ENCODE measurements at regions not wholly inside any gene's neighbourhood (a gene's known extent, or its start where the extent isn't known, plus 50 kb on each side); places are given as distances from the start of the nearest gene placed in this dataset.

- Mint-ChIP-seq H3K27ac (no peak overlapping the region), H3K4me1 (no peaks in the 10 kb centered on the region), H3K27me3 (ENCODE audit: low read depth) (peaks cover 6% of the 10 kb centered on the region), H3K4me3 (no peak overlapping the region), H3K36me3 (no peaks in the 10 kb centered on the region), H3K9me3 (peaks cover 14% of the 10 kb centered on the region)
- TF ChIP-seq, protein P1, sequence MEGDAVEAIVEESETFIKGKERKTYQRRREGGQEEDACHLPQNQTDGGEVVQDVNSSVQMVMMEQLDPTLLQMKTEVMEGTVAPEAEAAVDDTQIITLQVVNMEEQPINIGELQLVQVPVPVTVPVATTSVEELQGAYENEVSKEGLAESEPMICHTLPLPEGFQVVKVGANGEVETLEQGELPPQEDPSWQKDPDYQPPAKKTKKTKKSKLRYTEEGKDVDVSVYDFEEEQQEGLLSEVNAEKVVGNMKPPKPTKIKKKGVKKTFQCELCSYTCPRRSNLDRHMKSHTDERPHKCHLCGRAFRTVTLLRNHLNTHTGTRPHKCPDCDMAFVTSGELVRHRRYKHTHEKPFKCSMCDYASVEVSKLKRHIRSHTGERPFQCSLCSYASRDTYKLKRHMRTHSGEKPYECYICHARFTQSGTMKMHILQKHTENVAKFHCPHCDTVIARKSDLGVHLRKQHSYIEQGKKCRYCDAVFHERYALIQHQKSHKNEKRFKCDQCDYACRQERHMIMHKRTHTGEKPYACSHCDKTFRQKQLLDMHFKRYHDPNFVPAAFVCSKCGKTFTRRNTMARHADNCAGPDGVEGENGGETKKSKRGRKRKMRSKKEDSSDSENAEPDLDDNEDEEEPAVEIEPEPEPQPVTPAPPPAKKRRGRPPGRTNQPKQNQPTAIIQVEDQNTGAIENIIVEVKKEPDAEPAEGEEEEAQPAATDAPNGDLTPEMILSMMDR (IDR thresholded peaks at IDR 0.05; ENCODE audit: unreplicated experiment) = no peak
- no peak for DNase-seq (ENCODE audit: low spot score in 2 of 2, unreplicated experiment in 2 of 2)
Observed at GRCh38 chrX:109312757-109313156, 169.1 kb downstream of the GUCY2F start.

GRCh38 chrX:109310031-109310430 is 171.9 kb downstream of the GUCY2F start:
- Mint-ChIP-seq H3K4me3 (no peak overlapping the region), H3K9me3 (no peaks in the 10 kb centered on the region), H3K27me3 (ENCODE audit: low read depth) (peaks cover 4% of the 10 kb centered on the region), H3K4me1 (no peaks in the 10 kb centered on the region), H3K36me3 (no peaks in the 10 kb centered on the region), H3K27ac (no peak overlapping the region)
- DNase-seq (ENCODE audit: low spot score in 2 of 2, unreplicated experiment in 2 of 2) = no peak
- TF ChIP-seq, protein P1 (IDR thresholded peaks at IDR 0.05; ENCODE audit: unreplicated experiment) = no peak

- Mint-ChIP-seq H3K36me3 (no peaks in the 10 kb centered on the region), H3K9me3 (no peaks in the 10 kb centered on the region), H3K27me3 (ENCODE audit: low read depth) (no peaks in the 10 kb centered on the region), H3K27ac (no peak overlapping the region), H3K4me1 (peaks cover 4% of the 10 kb centered on the region), H3K4me3 (no peak overlapping the region)
- TF ChIP-seq, protein P1 (IDR thresholded peaks at IDR 0.05; ENCODE audit: unreplicated experiment) = no peak
- DNase-seq (ENCODE audit: low spot score in 2 of 2, unreplicated experiment in 2 of 2) = no peak
Observed at GRCh38 chrX:109301177-109301576, 180.7 kb downstream of the GUCY2F start.

DNA sequence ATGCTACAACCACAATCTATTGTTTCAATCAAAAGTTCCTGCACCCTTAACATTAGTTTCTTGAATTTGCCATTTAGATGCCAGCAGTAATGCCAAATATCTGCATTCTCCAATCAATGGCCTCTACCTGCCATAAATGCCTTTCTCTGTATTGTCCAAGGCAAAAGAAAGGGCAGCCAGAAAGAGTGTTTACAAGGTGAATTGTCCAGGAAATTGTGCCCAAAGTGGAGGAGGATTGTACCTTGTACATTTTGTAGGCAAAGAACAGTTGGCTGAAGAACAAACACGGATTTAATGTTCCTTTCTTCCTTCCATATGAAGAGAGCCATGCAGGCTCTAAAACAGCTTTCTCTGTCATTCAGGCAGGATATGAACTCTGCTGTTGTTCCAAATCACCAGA is 181.5 kb downstream of the GUCY2F start:
- no peak overlapping the region for H3K4me3 Mint-ChIP-seq
- H3K4me1 Mint-ChIP-seq = peaks cover 4% of the 10 kb centered on the region
- no peak for DNase-seq (ENCODE audit: low spot score in 2 of 2, unreplicated experiment in 2 of 2)
- no peaks in the 10 kb centered on the region for H3K9me3 Mint-ChIP-seq
- no peaks in the 10 kb centered on the region for H3K27me3 Mint-ChIP-seq (ENCODE audit: low read depth)
- TF ChIP-seq, protein P1 (IDR thresholded peaks at IDR 0.05; ENCODE audit: unreplicated experiment) = no peak
- H3K27ac Mint-ChIP-seq = no peak overlapping the region
- no peaks in the 10 kb centered on the region for H3K36me3 Mint-ChIP-seq

- peaks cover 6% of the 10 kb centered on the region for H3K9me3 Mint-ChIP-seq
- no peaks in the 10 kb centered on the region for H3K36me3 Mint-ChIP-seq
- no peaks in the 10 kb centered on the region for H3K27me3 Mint-ChIP-seq (ENCODE audit: low read depth)
- peaks cover 8% of the 10 kb centered on the region for H3K4me1 Mint-ChIP-seq
- no peak overlapping the region for H3K4me3 Mint-ChIP-seq
- TF ChIP-seq, protein P1 (IDR thresholded peaks at IDR 0.05; ENCODE audit: unreplicated experiment) = no peak
- peak overlapping the region; percentile 3 for H3K27ac Mint-ChIP-seq
- no peak for DNase-seq (ENCODE audit: low spot score in 2 of 2, unreplicated experiment in 2 of 2)
Observed at GRCh38 chrX:109299091-109299490, 182.8 kb downstream of the GUCY2F start.

Measured in mesothelial cell of epicardium (in vitro differentiated cells).